Hematopoietic multipotent progenitor cell treated with erythropoietin and hydrocortisone succinate and interleukin-3 and kit ligand, for 4 days (in vitro differentiated cells): ENCODE measurements at regions not wholly inside any gene's neighbourhood (a gene's known extent, or its start where the extent isn't known, plus 50 kb on each side); places are given as distances from the start of the nearest gene placed in this dataset.

Source experiments
- DNase-seq: peaks from one replicate; pipeline ENCODE4 v3.0.0-alpha.2; 2015

- DNase-seq: no peak
Measured at GRCh38 chr2:83744855-83745254, 714.2 kb downstream of the SUCLG1 start.

DNA sequence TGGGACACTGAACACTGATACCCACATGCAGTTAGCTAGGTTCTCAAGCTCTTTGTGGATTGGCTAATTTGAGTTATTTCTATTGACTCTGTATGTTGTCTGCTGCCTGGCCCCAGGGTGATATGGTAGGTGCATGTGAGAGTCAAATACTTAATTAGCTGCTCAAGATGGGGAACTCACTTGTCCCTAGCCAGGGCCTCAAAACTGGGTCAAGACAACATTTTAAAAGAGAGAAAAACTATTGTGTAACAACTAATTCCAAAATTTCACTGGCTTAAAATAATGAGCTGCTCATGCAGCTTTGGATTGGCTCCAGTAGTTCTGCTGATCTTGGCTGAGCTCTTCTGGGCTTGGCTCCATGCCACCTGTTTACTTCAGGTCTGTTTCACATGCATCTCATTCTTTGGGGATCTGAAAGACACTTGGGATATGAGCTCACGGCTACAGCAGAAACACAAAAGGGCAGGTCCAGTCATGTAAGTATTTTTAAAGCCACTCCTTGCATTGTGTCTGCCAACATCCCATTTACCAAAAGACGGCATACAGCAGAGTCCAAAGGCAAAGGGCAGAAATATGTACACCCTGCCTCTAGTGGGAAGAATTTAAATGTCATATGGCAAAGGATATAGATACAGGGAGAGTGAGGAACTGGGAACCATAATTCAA, 716.8 kb downstream of the SUCLG1 start:
- no peak for DNase-seq

DNA sequence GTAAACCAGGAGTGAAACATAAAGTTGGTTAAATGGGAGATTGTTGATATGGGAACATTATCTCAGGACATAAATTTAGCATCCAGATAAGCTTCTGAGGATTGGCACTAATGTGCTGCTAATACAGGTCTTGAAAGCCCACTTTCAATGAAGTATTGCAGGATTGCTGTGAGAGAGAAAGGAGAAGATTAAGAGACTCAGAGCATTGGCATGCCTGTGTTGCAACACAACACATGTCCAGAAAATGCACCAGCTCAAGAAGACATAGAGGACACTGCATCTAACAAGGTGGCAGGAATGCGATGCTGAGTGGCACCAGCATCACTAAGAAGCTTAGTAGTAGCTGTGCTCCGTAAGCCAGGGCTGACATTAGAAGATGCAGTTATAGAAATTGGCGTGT, 728.9 kb downstream of the SUCLG1 start:
- no peak for DNase-seq

DNA sequence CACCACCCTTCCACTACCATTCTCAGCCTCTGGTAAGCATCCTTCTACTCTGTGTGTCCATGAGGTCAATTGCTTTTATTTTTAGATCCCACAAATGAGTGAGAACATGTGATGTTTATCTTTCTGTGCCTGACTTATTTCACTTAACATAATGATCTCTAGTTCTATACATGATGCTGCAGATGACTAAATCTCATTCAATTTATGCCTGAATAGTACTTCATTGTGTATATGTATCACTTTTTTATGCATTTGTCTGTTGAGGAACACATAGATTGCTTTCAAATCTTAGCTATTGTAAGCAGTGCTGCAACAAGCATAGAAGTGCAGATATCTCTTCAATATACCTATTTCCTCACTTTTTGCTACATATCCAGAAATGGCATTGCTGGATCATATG, 733.3 kb downstream of the SUCLG1 start:
- no peak for DNase-seq

GRCh38 chr2:83705146-83705545, 753.9 kb downstream of the SUCLG1 start:
- no peak for DNase-seq

DNA sequence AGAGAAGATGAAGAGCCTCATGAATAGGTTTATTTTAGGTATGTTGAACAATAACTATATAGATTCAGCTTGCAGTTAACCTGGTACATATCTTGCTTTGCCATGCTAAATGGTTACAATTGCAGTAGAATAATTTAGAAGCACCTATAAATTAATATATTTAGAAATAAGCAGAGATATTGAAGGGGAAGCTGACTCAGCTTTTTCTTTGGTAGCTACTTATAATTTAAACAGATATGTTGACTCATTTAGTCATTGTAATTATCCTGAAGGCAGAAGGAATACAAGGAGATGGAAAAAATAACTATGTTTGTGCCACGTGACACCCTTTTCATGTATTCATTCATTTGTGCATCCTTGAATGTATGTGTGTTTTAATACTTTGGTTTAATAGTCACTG, 755.5 kb downstream of the SUCLG1 start:
- no peak for DNase-seq

DNA sequence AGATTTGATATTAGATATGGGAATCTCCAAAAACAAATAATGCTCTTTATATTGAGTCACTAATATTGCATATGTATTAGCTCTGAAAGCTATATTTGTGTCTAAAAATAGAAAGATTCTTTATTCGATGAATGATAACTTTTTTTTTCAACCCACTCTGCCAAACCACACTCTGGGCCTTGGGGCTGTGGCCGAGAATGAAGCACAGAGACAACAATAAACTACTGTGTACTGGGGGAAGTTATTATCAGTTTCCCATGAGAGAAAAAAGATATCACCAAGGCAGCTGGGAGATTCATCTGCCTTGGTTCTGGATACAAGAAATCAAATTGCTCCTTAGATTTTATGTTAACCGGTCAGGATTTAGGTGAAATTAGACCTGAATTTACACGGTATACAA, 762.2 kb downstream of the SUCLG1 start:
- no peak for DNase-seq

DNA sequence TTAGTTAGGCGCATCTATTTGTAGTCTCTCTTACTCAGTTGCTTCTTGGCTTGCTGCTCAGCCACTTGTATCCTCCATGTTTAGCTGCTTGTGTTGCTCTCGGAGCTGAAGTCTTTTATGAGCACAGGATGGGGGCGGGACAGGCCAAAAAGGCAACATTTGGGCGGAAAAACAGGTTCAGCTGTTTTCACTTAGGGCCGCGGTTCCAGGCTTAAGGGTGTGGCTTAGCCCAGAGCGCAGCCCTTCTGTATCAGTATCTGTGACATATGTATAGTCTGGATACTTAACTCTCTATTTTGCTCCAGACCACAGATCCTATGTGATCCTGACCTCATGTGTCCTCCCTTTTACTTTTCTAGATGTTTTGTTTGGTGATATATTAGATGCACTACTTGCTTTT, 763.5 kb downstream of the SUCLG1 start:
- DNase-seq: no peak

- no peak for DNase-seq
Measured at GRCh38 chr2:83695037-83695436, 764.0 kb downstream of the SUCLG1 start.

- no peak for DNase-seq
Measured at GRCh38 chr2:83689402-83689801, 769.7 kb downstream of the SUCLG1 start.

- no peak for DNase-seq
Measured at GRCh38 chr2:83686863-83687262, 772.2 kb downstream of the SUCLG1 start.

- no peak for DNase-seq
Measured at GRCh38 chr2:83674050-83674449, 785.0 kb downstream of the SUCLG1 start.

DNA sequence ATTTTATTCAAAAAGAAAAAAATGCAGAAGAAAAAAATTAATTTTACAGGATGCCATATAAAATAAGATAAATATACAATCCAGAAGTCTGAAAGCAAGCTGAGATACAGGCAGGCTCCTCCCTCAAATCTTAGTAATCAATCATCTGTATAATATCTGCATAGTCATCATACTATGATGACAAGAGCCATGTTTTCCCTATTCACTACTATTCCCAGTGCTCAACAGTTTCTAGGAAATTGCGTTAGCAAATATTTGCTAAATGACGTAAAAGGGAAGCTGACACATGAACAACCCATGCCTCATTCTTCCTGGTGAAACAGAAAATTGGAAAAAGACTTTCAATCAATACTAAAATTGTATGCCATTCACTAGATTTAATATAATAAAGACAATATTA, 793.2 kb downstream of the SUCLG1 start:
- no peak for DNase-seq

DNA sequence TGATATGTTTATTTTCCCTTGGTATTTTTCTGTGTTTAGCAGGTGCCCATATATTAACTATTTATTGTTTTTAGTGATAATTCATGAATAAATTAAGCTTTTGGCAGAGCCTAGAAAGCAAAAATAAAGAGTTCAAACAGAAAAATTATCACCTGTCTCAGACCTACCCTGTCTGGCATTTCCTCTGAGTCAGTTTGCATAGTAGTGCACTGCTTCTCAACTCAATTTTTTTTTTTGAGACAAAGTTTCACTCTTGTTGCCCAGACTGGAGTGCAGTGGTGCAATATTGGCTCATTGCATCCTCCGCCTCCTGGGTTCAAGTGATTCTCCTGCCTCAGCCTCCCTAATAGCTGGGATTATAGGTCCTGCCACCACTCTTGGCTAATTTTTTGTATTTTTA, 793.9 kb downstream of the SUCLG1 start:
- DNase-seq: no peak

- DNase-seq: no peak
Measured at GRCh38 chr2:83661711-83662110, 797.4 kb downstream of the SUCLG1 start.

DNA sequence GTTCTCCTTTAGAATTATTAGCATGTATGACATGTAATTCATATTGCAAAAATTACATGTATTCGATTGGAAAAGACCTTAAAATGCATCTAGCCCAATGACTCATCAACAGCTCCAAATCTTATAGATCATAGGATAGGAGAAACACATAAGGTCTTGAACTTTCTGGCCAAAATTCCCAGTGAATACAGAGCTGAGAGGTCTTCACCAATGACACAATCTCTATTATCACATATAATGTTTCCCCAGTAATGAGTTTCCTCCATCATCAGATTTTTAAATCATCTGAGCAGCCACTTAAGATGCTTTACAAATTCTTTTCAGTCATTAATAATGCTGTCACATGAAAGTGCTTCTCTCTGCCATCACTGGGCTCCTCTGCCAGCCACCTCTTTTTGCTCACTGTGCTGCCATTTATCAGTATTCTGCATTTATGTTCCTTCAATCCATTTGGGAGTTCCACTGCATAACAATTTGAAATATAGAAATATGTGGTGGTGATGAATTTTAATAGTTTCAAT, 804.9 kb downstream of the SUCLG1 start:
- DNase-seq: no peak

GRCh38 chr2:83650898-83651297, 808.2 kb downstream of the SUCLG1 start:
- DNase-seq: no peak

DNA sequence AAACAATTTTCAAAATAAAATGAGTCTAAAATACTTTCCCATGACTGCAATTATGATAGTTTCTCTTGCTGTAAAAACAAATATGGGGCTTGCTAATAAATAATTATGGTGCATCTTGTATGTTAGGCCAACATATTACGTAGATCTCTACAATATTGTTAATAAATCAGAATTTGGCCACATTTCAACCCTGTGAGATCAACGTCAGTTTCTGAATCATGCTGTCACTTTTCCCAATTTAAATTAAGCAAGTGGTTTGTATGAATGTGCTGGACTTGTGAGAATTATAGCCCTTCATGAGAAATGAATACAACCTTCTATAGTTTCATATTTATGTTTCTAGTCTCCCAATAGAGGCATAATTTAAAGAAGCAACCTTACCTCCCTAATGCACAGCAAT, 808.9 kb downstream of the SUCLG1 start:
- no peak for DNase-seq

- no peak for DNase-seq
Measured at GRCh38 chr2:83640506-83640905, 818.6 kb downstream of the SUCLG1 start.

DNA sequence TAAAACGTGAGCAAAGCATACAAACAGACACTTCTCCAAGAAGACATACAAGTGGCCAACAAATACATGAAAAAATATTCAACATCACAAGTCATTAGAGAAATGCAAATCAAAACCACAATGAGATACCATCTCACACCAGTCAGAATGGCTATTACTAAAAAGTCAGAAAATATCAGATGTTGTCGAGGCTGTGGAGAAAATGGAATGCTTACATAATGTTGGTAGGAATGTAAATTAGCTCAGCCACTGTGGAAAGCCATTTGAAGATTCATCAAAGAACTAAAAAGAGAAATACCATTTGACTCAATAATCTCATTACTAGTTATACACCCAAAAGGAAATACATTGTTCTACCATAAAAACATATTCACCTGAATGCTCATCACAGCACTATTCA, 825.7 kb downstream of the SUCLG1 start:
- DNase-seq: no peak

DNA sequence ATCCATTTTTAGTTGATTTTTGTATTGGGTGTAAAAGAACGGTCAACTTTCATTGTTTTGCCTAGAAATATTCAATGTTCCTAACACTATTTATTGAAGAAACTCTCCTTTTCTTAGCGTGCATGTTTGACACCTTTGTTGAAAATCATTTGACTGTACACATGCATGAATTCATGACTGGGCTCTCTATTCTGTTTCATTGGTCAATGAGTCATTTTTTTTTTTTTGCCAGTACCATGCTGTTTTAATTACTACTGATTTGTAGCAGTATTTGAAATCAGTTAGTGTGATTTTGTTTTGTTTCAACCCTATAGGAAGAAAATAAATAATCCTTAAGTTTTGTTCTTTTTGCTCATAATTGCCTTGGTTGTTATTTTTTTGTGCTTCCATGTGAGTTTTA, 828.7 kb downstream of the SUCLG1 start:
- DNase-seq: no peak

GRCh38 chr2:83615511-83615910, 843.6 kb downstream of the SUCLG1 start:
- no peak for DNase-seq

- DNase-seq: no peak
Measured at GRCh38 chr2:83613178-83613577, 845.9 kb downstream of the SUCLG1 start.

DNA sequence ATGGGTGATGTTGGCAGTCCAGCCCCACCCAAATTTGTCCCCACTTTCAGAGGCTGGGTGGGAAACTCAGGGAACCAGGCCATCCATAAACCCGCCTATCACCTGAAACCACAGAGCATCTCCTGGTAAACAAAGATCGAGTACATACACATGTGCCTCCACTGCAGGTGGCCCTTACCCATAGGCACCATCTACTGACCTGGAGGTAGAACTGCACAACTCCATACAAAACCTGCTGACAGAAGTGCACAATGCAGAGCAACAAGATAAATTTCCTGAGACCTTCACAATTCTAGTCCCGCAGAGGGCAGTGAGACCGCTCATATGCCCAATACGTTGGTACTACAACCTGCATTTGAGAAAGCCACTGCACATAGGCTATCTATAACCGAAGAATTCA, 856.3 kb downstream of the SUCLG1 start:
- DNase-seq: peak; percentile 1

DNA sequence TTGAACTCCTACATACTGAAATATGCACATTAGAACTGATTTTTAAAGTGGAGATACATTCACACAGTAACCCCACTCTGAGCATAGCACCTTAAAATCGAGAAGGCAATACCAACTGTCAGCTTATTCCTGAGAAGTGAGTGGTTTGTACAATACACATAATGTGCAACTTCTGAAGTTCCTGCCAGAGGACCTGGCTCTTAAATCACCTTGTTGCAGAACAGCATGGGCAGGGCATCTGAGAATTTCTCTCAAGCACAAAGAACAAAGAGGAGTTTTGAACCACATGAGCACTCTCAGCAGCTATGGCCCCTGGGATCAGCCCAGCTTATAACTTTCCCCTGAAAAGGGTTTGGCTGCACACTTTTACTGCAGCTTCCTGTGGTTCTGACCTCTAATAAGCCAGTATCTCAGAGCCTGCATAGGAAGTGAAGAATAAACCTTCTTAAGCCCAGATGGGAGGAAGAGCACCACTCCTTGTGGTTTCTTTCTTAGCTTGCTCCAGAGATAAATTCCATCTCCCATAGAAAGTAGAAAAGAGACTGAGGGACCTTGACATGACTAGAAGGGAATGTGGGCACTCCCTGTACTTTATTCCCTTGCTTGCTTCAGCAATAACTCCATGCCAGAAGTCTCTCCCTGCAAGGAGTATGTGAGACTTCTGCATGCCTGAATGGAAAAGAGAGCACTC, 862.3 kb downstream of the SUCLG1 start:
- DNase-seq: no peak
